ENCODE measurements at regions not wholly inside any gene's neighbourhood (a gene's known extent, or its start where the extent isn't known, plus 50 kb on each side); places are given as distances from the start of the nearest gene placed in this dataset.

- H3K79me1 ChIP-seq (ENCODE audit: low read depth, low read length), result no peaks in the 10 kb centered on the region
- ChIA-PET CTCF (ENCODE audit: partially characterized antibody) (interaction anchor here (0.6 kb wide), 1 partner anchor 80 kb away, joined by 3 read pairs; no protein-coding TSS in a partner anchor), POLR2A (ENCODE audit: partially characterized antibody) (no interaction called here)
- 92% methylated on average over 2 of the region's 2 CpGs; no CpG with 5 or more reads in 1 of the 2 experiments for WGBS, 2 experiments (ENCODE audit: extremely low coverage in 1 of 2, insufficient coverage in 1 of 2, insufficient read length in 1 of 2, insufficient replicate concordance in 2 of 2, low coverage in 1 of 2, low lambda C conversion rate in 2 of 2, missing lambda C conversion rate in 1 of 2)
- no peak overlapping the region for H3K23ac ChIP-seq (ENCODE audit: insufficient read length)
- H2BK12ac ChIP-seq (ENCODE audit: low read depth, low read length), result no peak overlapping the region
- no peak overlapping the region for H4K91ac ChIP-seq (replicated peaks; ENCODE audit: insufficient read length, low read length)
- no peaks in the 10 kb centered on the region for H3K9me3 ChIP-seq (ENCODE audit: insufficient read depth in 2 of 2, low read depth in 1 of 2, low read length in 1 of 2)
- H3K14ac ChIP-seq (ENCODE audit: insufficient read length), result no peak overlapping the region
- no peaks in the 10 kb centered on the region for H3K36me3 ChIP-seq (ENCODE audit: control insufficient read depth in 2 of 4, insufficient read depth in 4 of 4, low read length in 3 of 4)
- H3K79me2 ChIP-seq (ENCODE audit: control insufficient read depth in 1 of 2, insufficient read depth in 2 of 2, low read length in 2 of 2), result no peaks in the 10 kb centered on the region
- no peak for DNase-seq (ENCODE audit: low read depth in 1 of 2, low spot score in 2 of 2)
- no peak overlapping the region for H2BK15ac ChIP-seq (ENCODE audit: low read length)
- no peak overlapping the region for H2BK5ac ChIP-seq (ENCODE audit: low read depth, low read length)
- no peaks in the 10 kb centered on the region; the same call in 1 of the 2 replicates for H3K23me2 ChIP-seq (ENCODE audit: low read depth, low read length)
- H3K4me3 ChIP-seq (ENCODE audit: extremely low read depth in 1 of 4, insufficient read depth in 2 of 4, low read depth in 3 of 4, low read length in 4 of 4), result no peak overlapping the region
- no peaks in the 10 kb centered on the region for H3K4me1 ChIP-seq (replicated peaks in 1 of 4; ENCODE audit: control insufficient read depth in 3 of 4, insufficient read depth in 4 of 4, low read length in 3 of 4)
- H3K56ac ChIP-seq (replicated peaks; ENCODE audit: insufficient read length, low read depth, low read length), result no peak overlapping the region
- no peak overlapping the region for H2BK20ac ChIP-seq (ENCODE audit: low read length)
- H3K27ac ChIP-seq (ENCODE audit: low read depth, low read length), result no peak overlapping the region
- no peaks in the 10 kb centered on the region for H3K27me3 ChIP-seq (replicated peaks in 1 of 4; ENCODE audit: control insufficient read depth in 3 of 4, extremely low read depth in 1 of 4, insufficient read depth in 3 of 4, low read length in 3 of 4)
- no peak overlapping the region for H2AFZ ChIP-seq (ENCODE audit: low read length)
- H3K4me2 ChIP-seq (ENCODE audit: insufficient read depth in 1 of 2, low read depth in 2 of 2, low read length in 2 of 2), result no peak overlapping the region
- no peaks in the 10 kb centered on the region for H4K20me1 ChIP-seq (replicated peaks in 1 of 2; ENCODE audit: control insufficient read depth in 1 of 2, insufficient read depth in 2 of 2, low read length in 2 of 2)
- no peak overlapping the region for H3K9ac ChIP-seq (replicated peaks in 1 of 4; ENCODE audit: extremely low read depth in 1 of 4, low read depth in 3 of 4, low read length in 3 of 4)
- H2BK120ac ChIP-seq (replicated peaks; ENCODE audit: low read depth, low read length), result no peak overlapping the region
- no peak for FAIRE-seq
- TF ChIP-seq SIX5 (IDR thresholded peaks at IDR 0.05; ENCODE audit: low read depth, low read length) (no peak), ATF3 (IDR thresholded peaks at IDR 0.05; ENCODE audit: insufficient read depth, low read depth, low read length) (no peak), RNF2 (IDR thresholded peaks at IDR 0.05; ENCODE audit: borderline replicate concordance, low read depth, low read length, missing control alignments, poor library complexity, severe bottlenecking) (no peak), POU5F1 (IDR thresholded peaks at IDR 0.05; ENCODE audit: low read depth, low read length) (no peak), BACH1 (IDR thresholded peaks at IDR 0.05; ENCODE audit: low read length) (no peak), BCL11A (IDR thresholded peaks at IDR 0.05; ENCODE audit: low read depth in 2 of 2, low read length in 2 of 2) (no peak), SIRT6 (IDR thresholded peaks at IDR 0.05; ENCODE audit: low read length) (no peak), MAX (IDR thresholded peaks at IDR 0.05) (no peak), TBP (IDR thresholded peaks at IDR 0.05; ENCODE audit: low read depth, low read length) (no peak), POLR2AphosphoS5 (IDR thresholded peaks at IDR 0.05; ENCODE audit: low read depth, low read length) (no peak)
- no peak overlapping the region for H4K5ac ChIP-seq (ENCODE audit: insufficient read length, low read depth, low read length)
- H2AK5ac ChIP-seq (ENCODE audit: low read depth, low read length), result no peak overlapping the region
- no peak overlapping the region for H4K8ac ChIP-seq (ENCODE audit: extremely low read depth, insufficient read depth, low read length)
- H3K18ac ChIP-seq (ENCODE audit: extremely low read depth, low read length), result no peak overlapping the region
- no peak overlapping the region for H3K4ac ChIP-seq (replicated peaks; ENCODE audit: insufficient read length, low read depth, low read length)
Measured at GRCh38 chr5:89095341-89095740, 212.4 kb upstream of the MEF2C start.
